ENCODE measurements at regions not wholly inside any gene's neighbourhood (a gene's known extent, or its start where the extent isn't known, plus 50 kb on each side); places are given as distances from the start of the nearest gene placed in this dataset.

GRCh38 chr3:74531491-74531890, 83.0 kb downstream of the CNTN3 start:
- H3K4me3 ChIP-seq = no peak overlapping the region
- no peaks in the 10 kb centered on the region for H3K27me3 ChIP-seq
- 60 to 74% (median 69%) methylated on average over 4 of the region's 4 CpGs for WGBS, 5 donors
- H3K27ac ChIP-seq = no peak overlapping the region
- H3K36me3 ChIP-seq = no peaks in the 10 kb centered on the region
- no peak for TF ChIP-seq EP300 (IDR thresholded peaks at IDR 0.05)
- no peak for TF ChIP-seq POLR2A (IDR thresholded peaks at IDR 0.05)
- no peak for TF ChIP-seq POLR2AphosphoS5 (IDR thresholded peaks at IDR 0.05)
- no peak for TF ChIP-seq CTCF (IDR thresholded peaks at IDR 0.05)
- H3K9me3 ChIP-seq = no peaks in the 10 kb centered on the region
- H3K4me1 ChIP-seq = no peaks in the 10 kb centered on the region
- DNase-seq = no peak
- intact Hi-C loops (cut with DNase I; ENCODE audit: low total_unique reads) = no loop called here

DNA sequence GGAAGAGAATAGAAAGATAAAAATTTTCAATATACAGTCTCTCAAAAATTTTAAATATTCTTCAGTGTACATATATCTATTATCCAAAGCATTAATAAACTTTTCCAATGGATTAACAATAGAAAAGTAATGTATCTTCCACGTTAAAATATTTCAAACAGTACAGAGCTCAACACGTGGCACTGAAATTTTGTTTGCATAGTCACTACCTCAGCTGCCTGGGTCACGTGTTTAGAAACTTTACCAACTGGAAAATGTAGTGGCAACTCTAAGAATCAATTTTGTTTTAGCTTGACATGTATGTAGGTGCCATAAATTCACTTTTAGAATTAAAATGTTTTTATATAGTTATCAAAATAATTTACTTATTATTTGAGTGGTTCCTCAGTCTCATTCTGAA, 85.3 kb downstream of the CNTN3 start:
- no peak for DNase-seq
- Histone ChIP-seq H3K36me3 (no peaks in the 10 kb centered on the region), H3K4me1 (no peaks in the 10 kb centered on the region), H3K9me3 (no peaks in the 10 kb centered on the region), H3K27me3 (no peaks in the 10 kb centered on the region), H3K27ac (no peak overlapping the region), H3K4me3 (no peak overlapping the region)
- intact Hi-C loops (cut with DNase I; ENCODE audit: low total_unique reads) = no loop called here
- 28 to 53% (median 42%) methylated on average over 3 of the region's 3 CpGs for WGBS, 5 donors
- no peak for TF ChIP-seq POLR2AphosphoS5 (IDR thresholded peaks at IDR 0.05)
- TF ChIP-seq CTCF (IDR thresholded peaks at IDR 0.05) = no peak
- TF ChIP-seq POLR2A (IDR thresholded peaks at IDR 0.05) = no peak
- no peak for TF ChIP-seq EP300 (IDR thresholded peaks at IDR 0.05)

GRCh38 chr3:74527566-74527965, 86.9 kb downstream of the CNTN3 start:
- Histone ChIP-seq H3K4me3 (no peak overlapping the region), H3K27ac (no peak overlapping the region), H3K27me3 (no peaks in the 10 kb centered on the region), H3K4me1 (no peaks in the 10 kb centered on the region), H3K9me3 (no peaks in the 10 kb centered on the region), H3K36me3 (no peaks in the 10 kb centered on the region)
- no peak for TF ChIP-seq EP300 (IDR thresholded peaks at IDR 0.05)
- no peak for TF ChIP-seq CTCF (IDR thresholded peaks at IDR 0.05)
- no peak for TF ChIP-seq POLR2AphosphoS5 (IDR thresholded peaks at IDR 0.05)
- TF ChIP-seq POLR2A (IDR thresholded peaks at IDR 0.05) = no peak
- intact Hi-C loops (cut with DNase I; ENCODE audit: low total_unique reads) = no loop called here
- DNase-seq = no peak
- WGBS, 5 donors = 78 to 87% (median 83%) methylated on average over 4 of the region's 4 CpGs

DNA sequence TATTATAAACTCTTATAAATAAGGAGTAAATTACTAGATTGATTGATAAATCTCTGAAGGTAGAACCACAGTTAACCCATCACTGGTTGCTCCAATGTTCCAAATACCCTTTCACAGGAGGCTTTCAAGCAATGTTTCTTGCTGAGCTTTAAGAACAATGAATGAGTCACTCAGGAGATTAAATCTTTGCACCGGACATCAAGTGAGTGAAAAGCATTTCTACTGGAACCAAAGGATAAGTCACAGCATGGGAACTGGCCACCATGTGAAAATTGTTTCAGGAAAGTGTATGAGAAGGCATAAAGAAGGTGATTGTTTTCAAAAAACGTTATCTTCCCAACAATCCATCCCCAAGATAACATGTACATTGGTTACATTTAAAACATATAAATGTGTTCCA, 90.6 kb downstream of the CNTN3 start:
- no peaks in the 10 kb centered on the region for H3K27me3 ChIP-seq
- TF ChIP-seq POLR2AphosphoS5 (IDR thresholded peaks at IDR 0.05) (no peak), CTCF (IDR thresholded peaks at IDR 0.05) (no peak), EP300 (IDR thresholded peaks at IDR 0.05) (no peak), POLR2A (IDR thresholded peaks at IDR 0.05) (no peak)
- no peaks in the 10 kb centered on the region for H3K36me3 ChIP-seq
- H3K27ac ChIP-seq = no peak overlapping the region
- WGBS, 5 donors = 39 to 54% (median 43%) methylated on average over 2 of the region's 2 CpGs
- no peaks in the 10 kb centered on the region for H3K9me3 ChIP-seq
- intact Hi-C loops (cut with DNase I; ENCODE audit: low total_unique reads) = no loop called here
- no peaks in the 10 kb centered on the region for H3K4me1 ChIP-seq
- H3K4me3 ChIP-seq = no peak overlapping the region
- DNase-seq = no peak

All from stomach (tissue), 8 donors.